K562 (cell line): ENCODE measurements at regions not wholly inside any gene's neighbourhood (a gene's known extent, or its start where the extent isn't known, plus 50 kb on each side); places are given as distances from the start of the nearest gene placed in this dataset.

Experiments
- HLTF ChIP-seq: fragments of 450-650 bp; IDR thresholded peaks from 2 replicates; pipeline ENCODE4 v1.6.1; 2016
- KAT2B ChIP-seq: IDR thresholded peaks from one replicate; pipeline ENCODE4 v1.6.1; 2012; ENCODE audit warnings: low read depth, mild to moderate bottlenecking, control low read depth, inconsistent platforms, low read length, moderate library complexity
- MTA3 ChIP-seq: fragments of 450-650 bp; formaldehyde crosslinking; IDR thresholded peaks from 2 replicates; pipeline ENCODE4 v1.6.1; 2017; ENCODE audit warnings: mild to moderate bottlenecking, borderline replicate concordance
- STAT5B ChIP-seq: fragments of 250-450 bp; sonication (Bioruptor Pico); IDR thresholded peaks from 2 replicates; pipeline ENCODE4 v1.8.0; 2021; ENCODE audit warnings: mild to moderate bottlenecking, inconsistent platforms
- ZNF431 ChIP-seq: sonication (generic); formaldehyde crosslinking; IDR thresholded peaks from 2 replicates; pipeline ENCODE4 v1.8.0; 2022; ENCODE audit warnings: mild to moderate bottlenecking, missing genetic modification reagents
- TF ChIP-seq, protein P1 (sequence below), 3 experiments: IDR thresholded peaks in 2 of 3; conservative IDR thresholded peaks in 1 of 3; 2 replicates each; pipeline ENCODE4 v1.5.1; 2011 to 2012; ENCODE audit warnings: low read length in 3 of 3, mild to moderate bottlenecking in 3 of 3, control low read depth in 2 of 3, improper control_type of control experiment in 1 of 3, inconsistent platforms in 1 of 3, low read depth in 1 of 3, mixed read lengths in 1 of 3, moderate library complexity in 1 of 3; ENCODE audit not compliant: insufficient read depth in 2 of 3
- TF ChIP-seq, protein P2 (sequence below): sonication (generic); formaldehyde crosslinking; IDR thresholded peaks from 2 replicates; pipeline ENCODE4 v1.4.0; 2020; ENCODE audit warnings: mild to moderate bottlenecking, missing genetic modification reagents
- TF ChIP-seq, protein P3 (sequence below): fragments of 450-650 bp; IDR thresholded peaks from 2 replicates; pipeline ENCODE4 v1.6.1; 2014; ENCODE audit warnings: low read depth, mild to moderate bottlenecking, moderate library complexity, borderline replicate concordance
- TF ChIP-seq, protein P4 (sequence below): sonication (generic); formaldehyde crosslinking; IDR thresholded peaks from 2 replicates; pipeline ENCODE4 v1.8.0; 2022; ENCODE audit warnings: mild to moderate bottlenecking, missing genetic modification reagents, borderline replicate concordance

DNA sequence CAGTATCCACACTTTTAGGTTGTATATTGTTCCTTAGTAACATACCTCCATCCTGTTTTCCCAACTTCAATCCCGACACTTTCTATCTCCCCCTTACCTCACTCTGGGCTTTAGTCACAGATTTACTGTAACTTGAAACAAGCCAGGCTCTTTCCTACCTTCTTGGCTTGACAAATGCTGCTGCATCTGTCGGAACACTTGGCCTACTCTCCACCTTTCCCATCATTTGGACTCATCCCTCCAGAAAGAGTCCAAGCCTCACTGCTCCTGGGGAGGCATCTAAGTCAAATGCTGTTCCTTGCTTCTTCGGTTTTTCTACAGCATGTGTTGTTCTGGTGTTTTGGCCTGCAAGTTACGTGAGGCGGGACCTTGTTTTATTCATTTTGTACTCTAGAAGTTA, 142.4 kb downstream of the DACT1 start (continued):
- TF ChIP-seq, protein P1, sequence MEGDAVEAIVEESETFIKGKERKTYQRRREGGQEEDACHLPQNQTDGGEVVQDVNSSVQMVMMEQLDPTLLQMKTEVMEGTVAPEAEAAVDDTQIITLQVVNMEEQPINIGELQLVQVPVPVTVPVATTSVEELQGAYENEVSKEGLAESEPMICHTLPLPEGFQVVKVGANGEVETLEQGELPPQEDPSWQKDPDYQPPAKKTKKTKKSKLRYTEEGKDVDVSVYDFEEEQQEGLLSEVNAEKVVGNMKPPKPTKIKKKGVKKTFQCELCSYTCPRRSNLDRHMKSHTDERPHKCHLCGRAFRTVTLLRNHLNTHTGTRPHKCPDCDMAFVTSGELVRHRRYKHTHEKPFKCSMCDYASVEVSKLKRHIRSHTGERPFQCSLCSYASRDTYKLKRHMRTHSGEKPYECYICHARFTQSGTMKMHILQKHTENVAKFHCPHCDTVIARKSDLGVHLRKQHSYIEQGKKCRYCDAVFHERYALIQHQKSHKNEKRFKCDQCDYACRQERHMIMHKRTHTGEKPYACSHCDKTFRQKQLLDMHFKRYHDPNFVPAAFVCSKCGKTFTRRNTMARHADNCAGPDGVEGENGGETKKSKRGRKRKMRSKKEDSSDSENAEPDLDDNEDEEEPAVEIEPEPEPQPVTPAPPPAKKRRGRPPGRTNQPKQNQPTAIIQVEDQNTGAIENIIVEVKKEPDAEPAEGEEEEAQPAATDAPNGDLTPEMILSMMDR (IDR thresholded peaks at IDR 0.05 in 2 of 3, conservative IDR thresholded peaks at IDR 0.05 in 1 of 3; ENCODE audit: insufficient read depth in 2 of 3, low read depth in 1 of 3, low read length in 3 of 3): no peak
- TF ChIP-seq MTA3: no peak
- TF ChIP-seq, protein P2, sequence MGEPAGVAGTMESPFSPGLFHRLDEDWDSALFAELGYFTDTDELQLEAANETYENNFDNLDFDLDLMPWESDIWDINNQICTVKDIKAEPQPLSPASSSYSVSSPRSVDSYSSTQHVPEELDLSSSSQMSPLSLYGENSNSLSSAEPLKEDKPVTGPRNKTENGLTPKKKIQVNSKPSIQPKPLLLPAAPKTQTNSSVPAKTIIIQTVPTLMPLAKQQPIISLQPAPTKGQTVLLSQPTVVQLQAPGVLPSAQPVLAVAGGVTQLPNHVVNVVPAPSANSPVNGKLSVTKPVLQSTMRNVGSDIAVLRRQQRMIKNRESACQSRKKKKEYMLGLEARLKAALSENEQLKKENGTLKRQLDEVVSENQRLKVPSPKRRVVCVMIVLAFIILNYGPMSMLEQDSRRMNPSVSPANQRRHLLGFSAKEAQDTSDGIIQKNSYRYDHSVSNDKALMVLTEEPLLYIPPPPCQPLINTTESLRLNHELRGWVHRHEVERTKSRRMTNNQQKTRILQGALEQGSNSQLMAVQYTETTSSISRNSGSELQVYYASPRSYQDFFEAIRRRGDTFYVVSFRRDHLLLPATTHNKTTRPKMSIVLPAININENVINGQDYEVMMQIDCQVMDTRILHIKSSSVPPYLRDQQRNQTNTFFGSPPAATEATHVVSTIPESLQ (CRISPR knock-in tag): no peak
- TF ChIP-seq, protein P3, sequence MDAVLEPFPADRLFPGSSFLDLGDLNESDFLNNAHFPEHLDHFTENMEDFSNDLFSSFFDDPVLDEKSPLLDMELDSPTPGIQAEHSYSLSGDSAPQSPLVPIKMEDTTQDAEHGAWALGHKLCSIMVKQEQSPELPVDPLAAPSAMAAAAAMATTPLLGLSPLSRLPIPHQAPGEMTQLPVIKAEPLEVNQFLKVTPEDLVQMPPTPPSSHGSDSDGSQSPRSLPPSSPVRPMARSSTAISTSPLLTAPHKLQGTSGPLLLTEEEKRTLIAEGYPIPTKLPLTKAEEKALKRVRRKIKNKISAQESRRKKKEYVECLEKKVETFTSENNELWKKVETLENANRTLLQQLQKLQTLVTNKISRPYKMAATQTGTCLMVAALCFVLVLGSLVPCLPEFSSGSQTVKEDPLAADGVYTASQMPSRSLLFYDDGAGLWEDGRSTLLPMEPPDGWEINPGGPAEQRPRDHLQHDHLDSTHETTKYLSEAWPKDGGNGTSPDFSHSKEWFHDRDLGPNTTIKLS: no peak
- TF ChIP-seq STAT5B: no peak
- TF ChIP-seq, protein P4, sequence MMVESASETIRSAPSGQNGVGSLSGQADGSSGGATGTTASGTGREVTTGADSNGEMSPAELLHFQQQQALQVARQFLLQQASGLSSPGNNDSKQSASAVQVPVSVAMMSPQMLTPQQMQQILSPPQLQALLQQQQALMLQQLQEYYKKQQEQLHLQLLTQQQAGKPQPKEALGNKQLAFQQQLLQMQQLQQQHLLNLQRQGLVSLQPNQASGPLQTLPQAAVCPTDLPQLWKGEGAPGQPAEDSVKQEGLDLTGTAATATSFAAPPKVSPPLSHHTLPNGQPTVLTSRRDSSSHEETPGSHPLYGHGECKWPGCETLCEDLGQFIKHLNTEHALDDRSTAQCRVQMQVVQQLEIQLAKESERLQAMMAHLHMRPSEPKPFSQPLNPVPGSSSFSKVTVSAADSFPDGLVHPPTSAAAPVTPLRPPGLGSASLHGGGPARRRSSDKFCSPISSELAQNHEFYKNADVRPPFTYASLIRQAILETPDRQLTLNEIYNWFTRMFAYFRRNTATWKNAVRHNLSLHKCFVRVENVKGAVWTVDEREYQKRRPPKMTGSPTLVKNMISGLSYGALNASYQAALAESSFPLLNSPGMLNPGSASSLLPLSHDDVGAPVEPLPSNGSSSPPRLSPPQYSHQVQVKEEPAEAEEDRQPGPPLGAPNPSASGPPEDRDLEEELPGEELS (CRISPR knock-in tag): no peak
- no peak for TF ChIP-seq ZNF431 (CRISPR knock-in tag)
- no peak for TF ChIP-seq HLTF
- TF ChIP-seq KAT2B: no peak
